Activated CD4-positive, alpha-beta T cell treated with anti-CD3 and anti-CD28 coated beads for 48 hours (primary cell): ENCODE measurements at regions not wholly inside any gene's neighbourhood (a gene's known extent, or its start where the extent isn't known, plus 50 kb on each side); places are given as distances from the start of the nearest gene placed in this dataset.
"Not testable (repeated sequence)": the region's sequence is repeated elsewhere in the genome, so short reads cannot be mapped to it uniquely, and the experiment has no call there.

ENCODE experiments used
- DNase-seq: peaks from one replicate; pipeline ENCODE4 v3.0.0-alpha.2; 2020

- DNase-seq, result not testable (repeated sequence)
Measured at GRCh38 chr1:22336696-22337545, 114.7 kb upstream of the ZBTB40 start.

GRCh38 chr1:22338071-22338765 lies 113.4 kb upstream of the ZBTB40 start:
- DNase-seq, result no peak

- no peak for DNase-seq
Measured at GRCh38 chr1:22339237-22339636, 112.4 kb upstream of the ZBTB40 start.

- no peak for DNase-seq
Measured at GRCh38 chr1:22340066-22340465, 111.6 kb upstream of the ZBTB40 start.

- no peak for DNase-seq
Measured at GRCh38 chr1:22340873-22341272, 110.8 kb upstream of the ZBTB40 start.

- no peak for DNase-seq
Measured at GRCh38 chr1:22341791-22342605, 109.7 kb upstream of the ZBTB40 start.

GRCh38 chr1:22342734-22343191 lies 108.9 kb upstream of the ZBTB40 start:
- no peak for DNase-seq

- no peak for DNase-seq
Measured at GRCh38 chr1:22343456-22344328, 108.0 kb upstream of the ZBTB40 start.

GRCh38 chr1:22344329-22344630 lies 107.4 kb upstream of the ZBTB40 start:
- DNase-seq, result no peak

GRCh38 chr1:22344851-22345560 lies 106.6 kb upstream of the ZBTB40 start:
- DNase-seq, result no peak

GRCh38 chr1:22347854-22348760 lies 103.5 kb upstream of the ZBTB40 start:
- DNase-seq, result no peak

GRCh38 chr1:22349362-22350043 lies 102.1 kb upstream of the ZBTB40 start:
- no peak for DNase-seq

- DNase-seq, result no peak
Measured at GRCh38 chr1:22350171-22350923, 101.3 kb upstream of the ZBTB40 start.

- no peak for DNase-seq
Measured at GRCh38 chr1:22350924-22351767, 100.5 kb upstream of the ZBTB40 start.

- no peak for DNase-seq
Measured at GRCh38 chr1:22351768-22352080, 99.9 kb upstream of the ZBTB40 start.

- no peak for DNase-seq
Measured at GRCh38 chr1:22352355-22352754, 99.3 kb upstream of the ZBTB40 start.

GRCh38 chr1:22352896-22353295 lies 98.8 kb upstream of the ZBTB40 start:
- DNase-seq, result no peak

GRCh38 chr1:22359427-22359826 lies 92.2 kb upstream of the ZBTB40 start:
- no peak for DNase-seq
